CD4-positive, alpha-beta T cell treated with Interleukin-1 beta for 1 hour (primary cell): ENCODE measurements at regions not wholly inside any gene's neighbourhood (a gene's known extent, or its start where the extent isn't known, plus 50 kb on each side); places are given as distances from the start of the nearest gene placed in this dataset.

Experiments used
- DNase-seq, 2 donors: peaks; one replicate each; pipeline ENCODE4 v3.0.0-alpha.2; 2020 to 2022

DNA sequence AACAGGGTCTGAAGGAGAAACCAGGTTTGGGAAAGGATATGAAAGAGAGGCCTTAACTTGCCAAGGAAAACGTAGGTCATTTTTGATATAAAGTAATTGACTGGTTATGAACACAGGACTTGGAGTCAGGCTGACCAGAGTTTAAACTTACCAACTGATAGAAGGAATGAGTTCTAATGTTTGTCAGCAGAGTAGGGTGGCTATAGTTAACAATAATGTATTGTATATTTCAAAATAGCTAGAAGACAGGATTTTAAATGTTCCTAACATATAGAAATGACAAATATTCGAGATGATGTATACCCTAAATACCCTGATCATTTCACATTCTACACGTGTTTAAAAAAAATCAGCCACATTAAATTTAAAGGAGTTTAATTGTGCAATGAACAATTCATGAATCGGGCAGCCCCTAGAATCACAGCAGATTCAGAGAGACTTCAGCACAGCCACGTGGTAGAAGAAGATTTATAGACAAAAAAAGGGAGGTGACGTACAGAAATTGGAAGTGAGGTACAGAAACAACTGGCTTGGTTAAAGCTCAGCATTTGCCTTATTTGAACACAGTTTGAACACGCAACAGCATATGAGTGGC, 52.5 kb upstream of the PLEKHG7 start:
- no peak for DNase-seq

DNA sequence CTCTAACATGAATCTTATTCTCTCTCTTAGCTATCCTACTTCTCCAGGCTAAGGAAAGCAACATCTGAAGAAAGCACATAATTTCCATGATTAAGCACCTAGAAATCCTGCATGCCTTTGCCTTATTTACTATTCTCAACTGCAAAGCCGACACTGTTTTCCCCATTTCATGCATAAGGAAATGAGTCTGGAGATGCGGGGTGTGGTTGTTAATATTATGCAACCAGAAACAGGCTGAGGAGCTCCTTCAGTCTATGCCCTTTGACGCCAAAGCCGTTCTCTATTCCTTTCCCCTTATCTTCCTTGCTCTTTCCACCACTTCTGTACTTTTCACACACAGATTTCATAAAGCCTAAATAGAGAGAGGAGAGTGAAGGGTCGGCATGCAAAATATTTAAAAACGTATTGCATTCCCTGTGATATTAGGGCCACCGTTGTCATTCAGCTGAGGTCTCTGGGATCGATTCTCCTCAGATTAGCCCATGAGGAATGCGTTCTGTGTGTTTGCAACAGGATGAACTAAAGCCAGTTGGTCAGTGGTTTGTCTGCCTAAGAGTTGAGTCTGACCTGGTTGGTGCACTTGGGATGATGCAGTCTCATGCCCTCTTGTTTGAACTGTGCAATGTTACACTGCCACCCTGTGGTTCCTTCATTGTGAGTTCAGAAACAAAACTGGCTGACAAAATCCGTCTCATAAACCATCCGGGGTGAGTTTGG, 53.1 kb upstream of the PLEKHG7 start:
- peak; percentile 62 to 73 for DNase-seq

- no peak for DNase-seq
Measured at GRCh38 chr12:92648242-92649031, 54.4 kb upstream of the PLEKHG7 start.

- no peak for DNase-seq
Measured at GRCh38 chr12:92641291-92641690, 61.5 kb upstream of the PLEKHG7 start.

GRCh38 chr12:92640691-92641090, 62.1 kb upstream of the PLEKHG7 start:
- DNase-seq, result no peak

DNA sequence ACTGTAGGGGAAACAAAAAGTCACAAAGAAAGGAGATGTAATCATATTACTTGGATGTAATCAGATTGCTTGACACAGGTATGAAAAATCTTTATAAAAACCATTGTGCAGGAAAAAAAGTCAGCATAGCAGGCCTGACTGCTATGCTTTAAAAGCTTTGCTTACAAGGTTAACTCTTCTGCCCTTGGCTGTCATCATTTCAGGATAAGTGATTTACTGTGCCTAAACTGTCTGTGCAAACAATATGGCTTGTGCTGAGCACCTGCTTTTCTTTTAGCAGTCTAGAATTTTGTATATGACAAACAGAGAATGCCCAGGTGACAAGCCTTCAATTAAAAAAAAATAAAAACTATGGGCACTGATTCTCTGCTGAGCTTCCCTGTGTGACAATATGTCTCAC, 63.8 kb upstream of the PLEKHG7 start:
- no peak for DNase-seq

DNA sequence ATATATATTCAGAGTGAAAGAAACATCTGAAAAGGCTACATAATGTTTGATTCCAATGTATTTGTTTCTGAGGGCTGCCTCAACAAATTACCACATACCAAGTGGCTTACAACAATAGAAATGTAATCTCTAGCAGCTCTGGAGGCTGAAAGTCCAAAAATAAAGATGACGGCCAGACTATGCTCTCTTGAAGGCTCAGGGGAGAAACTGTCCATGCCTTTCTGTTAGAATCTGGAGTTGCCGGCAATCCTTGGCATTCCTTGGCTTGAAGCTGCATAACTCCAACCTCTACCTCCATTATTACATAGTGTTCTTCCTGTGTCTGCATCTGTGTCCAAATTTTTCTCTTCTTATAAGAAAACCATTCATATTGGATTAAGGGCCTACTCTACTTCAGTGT, 68.1 kb upstream of the PLEKHG7 start:
- DNase-seq, result no peak

DNA sequence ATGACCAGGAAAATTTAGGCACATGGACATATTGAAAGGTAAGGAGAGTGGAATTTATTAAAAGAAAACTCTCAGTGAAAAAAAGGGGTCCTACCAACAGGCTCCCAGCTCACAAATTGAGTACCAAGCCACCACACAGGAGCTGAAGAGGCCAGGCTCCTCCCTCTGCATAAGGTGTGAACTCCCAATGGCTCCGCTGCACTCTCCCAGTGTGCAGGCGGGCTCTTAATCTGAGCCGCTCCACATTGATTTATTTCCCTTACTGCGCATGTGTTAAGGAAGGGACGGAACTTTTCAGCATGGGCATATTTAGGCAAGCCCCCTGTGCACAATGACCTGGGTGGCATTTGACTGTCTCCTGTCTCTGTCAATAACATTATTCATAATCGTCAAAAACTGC, 68.6 kb upstream of the PLEKHG7 start:
- no peak for DNase-seq

GRCh38 chr12:92630968-92631367, 71.8 kb upstream of the PLEKHG7 start:
- no peak for DNase-seq

GRCh38 chr12:92629349-92630065, 73.3 kb upstream of the PLEKHG7 start:
- DNase-seq, result no peak

DNA sequence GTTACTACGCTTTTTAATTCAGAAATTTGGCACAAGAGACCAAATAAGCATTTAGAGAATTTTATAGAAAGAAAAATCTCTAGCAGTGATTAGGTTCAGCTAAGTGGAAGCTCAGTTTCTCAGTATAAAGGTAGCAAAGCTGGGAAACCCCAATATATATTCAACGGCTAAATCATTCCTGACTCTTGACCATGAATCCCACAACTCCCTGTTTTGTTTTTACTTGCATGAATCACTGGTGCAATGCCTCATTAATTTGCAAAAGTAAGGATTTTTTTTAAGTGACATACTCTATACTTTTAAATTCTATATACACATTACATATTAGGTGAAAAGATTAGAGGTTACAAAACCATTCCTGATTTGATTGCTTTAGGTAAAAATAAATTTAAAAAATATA, 74.3 kb upstream of the PLEKHG7 start:
- DNase-seq, result no peak

GRCh38 chr12:92627511-92627910, 75.3 kb upstream of the PLEKHG7 start:
- DNase-seq, result no peak

DNA sequence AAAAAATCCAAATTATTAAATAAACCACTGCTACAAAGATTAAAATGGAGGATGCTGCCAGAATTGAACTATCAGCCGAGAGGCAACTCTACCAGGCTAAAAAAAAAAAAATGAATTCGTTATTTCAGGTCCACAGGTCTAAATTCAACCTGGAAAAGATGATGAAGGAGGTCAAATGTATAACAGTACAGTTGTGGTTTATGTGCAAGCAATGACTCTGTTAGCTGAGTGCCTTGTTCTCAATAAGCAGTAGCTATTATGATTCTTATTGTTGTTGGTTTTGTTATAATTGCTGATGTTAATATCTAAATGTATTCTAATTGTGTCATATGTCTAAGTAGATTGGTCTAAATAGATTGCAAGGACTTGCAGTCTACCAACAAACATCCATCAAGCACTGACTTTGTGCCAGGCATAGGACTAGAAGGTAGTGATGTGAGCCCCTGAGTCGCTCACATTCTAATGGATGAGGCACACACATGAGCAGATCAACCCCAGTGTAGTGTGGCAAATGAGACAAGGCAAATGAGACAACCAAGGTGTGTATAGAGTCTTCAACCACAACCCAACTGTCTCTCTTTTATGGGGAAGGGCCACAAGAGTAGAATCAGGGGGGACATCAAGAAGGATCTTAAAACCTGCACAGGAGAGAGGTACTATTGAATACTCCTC, 77.0 kb upstream of the PLEKHG7 start:
- no peak for DNase-seq

- DNase-seq, result no peak
Measured at GRCh38 chr12:92624236-92624635, 78.6 kb upstream of the PLEKHG7 start.

DNA sequence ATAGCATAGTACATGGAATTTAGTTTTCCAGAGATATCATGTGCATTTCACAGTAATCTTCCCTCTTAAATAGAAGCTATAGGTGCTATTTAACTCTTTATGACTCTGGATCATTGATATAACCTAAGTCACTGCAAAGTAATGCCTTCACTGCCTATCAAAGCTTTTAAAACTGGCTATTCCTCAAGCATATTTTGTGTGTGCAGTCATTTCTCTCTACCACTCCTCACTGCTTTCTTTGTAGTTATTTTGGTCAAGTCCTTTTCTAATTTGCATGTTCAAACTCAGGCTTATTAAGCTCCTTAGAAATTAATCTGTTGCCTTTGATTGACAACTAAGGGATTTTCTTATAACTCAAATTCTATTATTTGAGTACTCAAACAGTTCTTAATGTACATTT, 79.4 kb upstream of the PLEKHG7 start:
- DNase-seq, result no peak

GRCh38 chr12:92621833-92622232, 81.0 kb upstream of the PLEKHG7 start:
- DNase-seq, result no peak

- no peak for DNase-seq
Measured at GRCh38 chr12:92621312-92621711, 81.5 kb upstream of the PLEKHG7 start.

DNA sequence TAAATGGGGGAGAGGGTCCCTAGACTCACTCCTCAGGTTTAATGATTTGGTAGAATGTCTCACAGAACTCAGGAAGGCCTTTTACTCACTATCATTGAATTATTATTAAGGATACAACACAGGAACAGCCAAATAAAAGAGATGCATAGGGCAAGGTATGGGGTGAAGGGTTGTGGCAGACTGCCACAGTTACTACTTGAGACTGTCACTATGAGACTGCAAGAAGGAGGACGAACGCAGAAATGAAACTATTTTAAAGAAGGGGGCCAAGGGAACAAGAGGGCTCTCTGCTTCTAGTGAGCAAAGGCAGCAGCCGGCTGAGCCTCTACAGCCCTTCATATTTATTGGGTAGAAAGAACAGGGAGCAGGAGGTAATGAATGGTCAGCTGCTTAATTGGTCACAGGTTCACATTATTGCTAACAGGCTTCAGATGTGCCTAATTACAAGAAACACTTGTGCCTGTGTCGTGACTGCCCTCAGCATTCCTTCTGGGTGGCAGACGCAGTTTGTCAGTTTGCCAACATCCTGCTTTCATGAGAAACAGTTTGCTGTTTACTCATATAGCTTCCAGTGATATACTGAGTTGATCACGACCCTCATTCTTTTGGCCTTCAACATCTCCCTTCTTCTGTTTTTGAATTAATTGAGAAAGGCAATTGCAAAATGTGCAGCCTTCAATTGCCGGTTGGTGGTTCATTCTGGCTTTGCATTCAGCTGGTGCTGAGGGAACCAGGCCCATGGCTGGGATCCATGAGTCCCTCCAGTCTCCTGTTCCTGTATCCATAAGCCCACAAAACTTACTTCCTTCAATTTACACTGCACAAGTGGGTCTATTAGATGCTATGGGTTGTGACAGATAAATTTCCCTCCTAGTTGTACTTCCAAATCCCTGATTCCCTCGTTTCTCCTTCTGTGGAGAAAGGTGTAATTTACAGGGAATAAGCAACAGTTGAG, 82.8 kb upstream of the PLEKHG7 start:
- DNase-seq, result no peak

DNA sequence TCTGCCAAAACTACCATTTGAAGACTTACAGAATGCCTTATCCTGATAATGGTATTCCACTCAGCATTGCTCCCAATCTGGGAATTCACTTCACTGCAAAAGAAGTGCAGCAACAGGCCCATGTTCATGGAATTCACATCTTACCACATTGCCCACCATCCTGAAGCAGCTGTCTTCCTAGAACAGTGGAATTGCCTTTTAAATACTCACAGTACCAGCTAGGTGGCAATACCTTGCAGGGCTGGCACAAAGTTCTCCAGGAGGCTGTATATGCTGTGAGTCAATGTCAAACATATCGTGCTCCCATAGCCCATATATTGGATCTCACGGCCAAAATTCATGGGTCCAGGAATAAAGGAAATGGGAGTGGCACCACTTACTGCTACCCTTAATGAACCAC, 83.8 kb upstream of the PLEKHG7 start:
- DNase-seq, result no peak

- DNase-seq, result no peak
Measured at GRCh38 chr12:92615703-92616102, 87.1 kb upstream of the PLEKHG7 start.

DNA sequence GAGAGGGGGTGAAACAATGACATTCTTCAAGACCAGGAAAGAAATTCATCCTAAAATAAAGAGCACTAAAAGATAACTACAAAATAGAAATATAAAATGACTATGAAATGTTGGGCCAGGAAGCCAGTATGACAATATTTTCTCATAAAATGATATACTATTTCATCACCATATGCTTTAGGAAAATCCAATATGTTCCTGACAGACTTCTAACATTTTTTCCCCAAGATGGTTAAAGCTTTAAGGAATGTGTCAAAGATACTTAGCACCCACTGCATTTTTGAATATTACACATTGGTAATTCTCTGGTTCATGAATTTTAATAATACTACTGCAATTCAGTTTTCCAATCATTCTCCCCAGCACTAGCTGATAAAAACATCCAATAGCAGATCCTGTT, 87.7 kb upstream of the PLEKHG7 start:
- no peak for DNase-seq

GRCh38 chr12:92614502-92614901, 88.3 kb upstream of the PLEKHG7 start:
- no peak for DNase-seq
